PC-9 (cell line): ENCODE measurements at regions not wholly inside any gene's neighbourhood (a gene's known extent, or its start where the extent isn't known, plus 50 kb on each side); places are given as distances from the start of the nearest gene placed in this dataset.

ENCODE experiments used
- CTCF ChIP-seq: fragments of 200-600 bp; sonication (generic); conservative IDR thresholded peaks from 2 replicates; pipeline ENCODE4 v1.6.1; 2017; ENCODE audit warnings: mixed run types, antibody characterized with exemption, mild to moderate bottlenecking, moderate library complexity
- EZH2 ChIP-seq: fragments of 200-600 bp; sonication (generic); IDR thresholded peaks from 2 replicates; pipeline ENCODE4 v1.8.0; 2017; ENCODE audit warnings: antibody characterized with exemption, low read depth

GRCh38 chr17:12584727-12585126, 81.0 kb upstream of the MYOCD start:
- TF ChIP-seq EZH2 (no peak), CTCF (no peak)
